H9 (cell line): ENCODE measurements at regions not wholly inside any gene's neighbourhood (a gene's known extent, or its start where the extent isn't known, plus 50 kb on each side); places are given as distances from the start of the nearest gene placed in this dataset.

ENCODE experiments used
- DNase-seq: peaks from one replicate; pipeline ENCODE4 v3.0.0-alpha.2; 2017
- H2AFZ ChIP-seq: one replicate; pipeline ENCODE4 v1.6.1; 2013; ENCODE audit warnings: mild to moderate bottlenecking, low read length, control low read depth, moderate library complexity
- H2AK5ac ChIP-seq: 2 replicates; pipeline ENCODE4 v1.6.1; 2013; ENCODE audit warnings: low read length, control low read depth, mixed read lengths; ENCODE audit not compliant: insufficient read length
- H2BK120ac ChIP-seq: one replicate; pipeline ENCODE4 v1.6.1; 2013; ENCODE audit warnings: low read depth, mild to moderate bottlenecking, low read length, control low read depth, inconsistent platforms; ENCODE audit not compliant: poor library complexity, severe bottlenecking
- H2BK12ac ChIP-seq: 2 replicates; pipeline ENCODE4 v1.6.1; 2013; ENCODE audit warnings: low read length, control low read depth, mixed read lengths, low read depth; ENCODE audit not compliant: insufficient read length
- H2BK15ac ChIP-seq: 2 replicates; pipeline ENCODE4 v1.6.1; 2013; ENCODE audit warnings: low read depth, low read length, control low read depth
- H2BK20ac ChIP-seq: one replicate; pipeline ENCODE4 v1.6.1; 2013; ENCODE audit warnings: low read depth, mild to moderate bottlenecking, low read length, control low read depth, inconsistent platforms; ENCODE audit not compliant: poor library complexity, severe bottlenecking
- H2BK5ac ChIP-seq: 2 replicates; pipeline ENCODE4 v1.6.1; 2013; ENCODE audit warnings: low read length, control low read depth, mixed read lengths; ENCODE audit not compliant: insufficient read length
- H3K14ac ChIP-seq: 2 replicates; pipeline ENCODE4 v1.6.1; 2013; ENCODE audit warnings: low read length, control low read depth; ENCODE audit not compliant: insufficient read depth
- H3K18ac ChIP-seq: 2 replicates; pipeline ENCODE4 v1.6.1; 2013; ENCODE audit warnings: low read depth, mild to moderate bottlenecking, mixed read lengths, low read length, control low read depth; ENCODE audit not compliant: insufficient read length
- H3K23ac ChIP-seq: 2 replicates; pipeline ENCODE4 v1.6.1; 2013; ENCODE audit warnings: low read length, control low read depth, mixed read lengths, low read depth; ENCODE audit not compliant: insufficient read length
- H3K23me2 ChIP-seq: 2 replicates; pipeline ENCODE4 v1.6.1; 2013; ENCODE audit warnings: low read depth, mild to moderate bottlenecking, mixed read lengths, low read length, control low read depth; ENCODE audit not compliant: insufficient read length, poor library complexity, severe bottlenecking
- H3K27ac ChIP-seq: 2 replicates; pipeline ENCODE4 v1.5.1; 2013; ENCODE audit warnings: low read length, control low read depth, mixed read lengths, low read depth; ENCODE audit not compliant: insufficient read length
- H3K27me3 ChIP-seq: 2 replicates; pipeline ENCODE4 v1.6.1; 2013; ENCODE audit warnings: low read length, control low read depth, inconsistent platforms; ENCODE audit not compliant: insufficient read depth
- H3K4ac ChIP-seq: 2 replicates; pipeline ENCODE4 v1.6.1; 2013; ENCODE audit warnings: low read depth, mild to moderate bottlenecking, control low read depth, inconsistent platforms, low read length, moderate library complexity
- H3K4me1 ChIP-seq: 2 replicates; pipeline ENCODE4 v1.6.1; 2013; ENCODE audit warnings: low read length, control low read depth, inconsistent platforms; ENCODE audit not compliant: insufficient read depth
- H3K4me2 ChIP-seq: 2 replicates; pipeline ENCODE4 v1.6.1; 2013; ENCODE audit warnings: low read length, control low read depth, mixed read lengths; ENCODE audit not compliant: insufficient read length, insufficient read depth
- H3K56ac ChIP-seq: 2 replicates; pipeline ENCODE4 v1.6.1; 2013; ENCODE audit warnings: low read depth, mild to moderate bottlenecking, mixed read lengths, low read length, control low read depth; ENCODE audit not compliant: insufficient read length
- H3K79me1 ChIP-seq: 2 replicates; pipeline ENCODE4 v1.6.1; 2013; ENCODE audit warnings: low read depth, mild to moderate bottlenecking, moderate library complexity, low read length, control low read depth, inconsistent platforms; ENCODE audit not compliant: insufficient read depth, poor library complexity, severe bottlenecking
- H3K79me2 ChIP-seq: 2 replicates; pipeline ENCODE4 v1.6.1; 2013; ENCODE audit warnings: low read length, control low read depth, inconsistent platforms; ENCODE audit not compliant: insufficient read depth
- H3K9ac ChIP-seq: 2 replicates; pipeline ENCODE4 v1.6.1; 2013; ENCODE audit warnings: low read length, control low read depth, mixed read lengths; ENCODE audit not compliant: insufficient read length; ENCODE audit errors: extremely low read depth
- H3K9me3 ChIP-seq: one replicate; pipeline ENCODE4 v1.6.1; 2013; ENCODE audit warnings: low read depth, low read length, inconsistent platforms; ENCODE audit not compliant: control insufficient read depth
- H3T11ph ChIP-seq: one replicate; pipeline ENCODE4 v1.6.1; 2013; ENCODE audit warnings: mild to moderate bottlenecking, low read length, control low read depth, inconsistent platforms
- H4K20me1 ChIP-seq: one replicate; pipeline ENCODE4 v1.6.1; 2013; ENCODE audit not compliant: control insufficient read depth, insufficient read length, insufficient read depth
- H4K5ac ChIP-seq: 2 replicates; pipeline ENCODE4 v1.6.1; 2013; ENCODE audit warnings: low read depth, mild to moderate bottlenecking, mixed read lengths, low read length, control low read depth; ENCODE audit not compliant: insufficient read length
- H4K8ac ChIP-seq: replicated peaks from 2 replicates; pipeline ENCODE4 v1.6.1; 2013; ENCODE audit warnings: low read length, control low read depth, mixed read lengths, low read depth; ENCODE audit not compliant: insufficient read length
- H4K91ac ChIP-seq: 2 replicates; pipeline ENCODE4 v1.6.1; 2013; ENCODE audit warnings: low read depth, mild to moderate bottlenecking, moderate library complexity, mixed read lengths, low read length, control low read depth; ENCODE audit not compliant: insufficient read length
- H3K27ac Mint-ChIP-seq, 3 experiments: 2 replicates in 2 of 3; 3 replicates in 1 of 3; pipeline ENCODE4 v1.8.0; 2020 to 2021; ENCODE audit warnings: mixed read lengths in 3 of 3, mild to moderate bottlenecking in 1 of 3, moderate library complexity in 1 of 3
- H3K27me3 Mint-ChIP-seq: 2 replicates; pipeline ENCODE4 v1.8.0; 2021; ENCODE audit warnings: low read depth, mild to moderate bottlenecking, moderate library complexity, mixed read lengths
- H3K36me3 Mint-ChIP-seq, 3 experiments: 2 replicates in 2 of 3; 3 replicates in 1 of 3; pipeline ENCODE4 v1.8.0; 2020 to 2021; ENCODE audit warnings: low read depth in 3 of 3, mixed read lengths in 3 of 3; ENCODE audit not compliant: insufficient read depth in 1 of 3
- H3K4me1 Mint-ChIP-seq, 2 experiments: 2 replicates each; pipeline ENCODE4 v1.8.0; 2020; ENCODE audit warnings: mixed read lengths in 2 of 2
- H3K4me3 Mint-ChIP-seq, 2 experiments: 2 replicates in 1 of 2; 3 replicates in 1 of 2; pipeline ENCODE4 v1.8.0; 2020 to 2021; ENCODE audit warnings: mild to moderate bottlenecking in 2 of 2, mixed read lengths in 2 of 2, moderate library complexity in 1 of 2
- H3K9me3 Mint-ChIP-seq, 2 experiments: 2 replicates in 1 of 2; 3 replicates in 1 of 2; pipeline ENCODE4 v1.8.0; 2020; ENCODE audit warnings: mild to moderate bottlenecking in 2 of 2, mixed read lengths in 2 of 2, moderate library complexity in 1 of 2
- WGBS: extraction: QIAGEN DNeasy Blood & Tissue Kit; methylation state at CpG from one replicate; pipeline ENCODE4 v1.1.7; 2013; ENCODE audit warnings: missing lambda C conversion rate, low lambda C conversion rate, mixed read lengths; ENCODE audit not compliant: insufficient read length; ENCODE audit errors: extremely low coverage; 5-methylcytosine and 5-hydroxymethylcytosine counted together
- TF ChIP-seq, protein P1 (sequence below): fragments of 200-600 bp; sonication (generic); conservative IDR thresholded peaks from 3 replicates; pipeline ENCODE4 v1.8.0; 2021; ENCODE audit warnings: antibody characterized with exemption, mild to moderate bottlenecking

GRCh38 chr10:8453587-8453986 lies 399.1 kb downstream of the GATA3 start:
- TF ChIP-seq, protein P1, sequence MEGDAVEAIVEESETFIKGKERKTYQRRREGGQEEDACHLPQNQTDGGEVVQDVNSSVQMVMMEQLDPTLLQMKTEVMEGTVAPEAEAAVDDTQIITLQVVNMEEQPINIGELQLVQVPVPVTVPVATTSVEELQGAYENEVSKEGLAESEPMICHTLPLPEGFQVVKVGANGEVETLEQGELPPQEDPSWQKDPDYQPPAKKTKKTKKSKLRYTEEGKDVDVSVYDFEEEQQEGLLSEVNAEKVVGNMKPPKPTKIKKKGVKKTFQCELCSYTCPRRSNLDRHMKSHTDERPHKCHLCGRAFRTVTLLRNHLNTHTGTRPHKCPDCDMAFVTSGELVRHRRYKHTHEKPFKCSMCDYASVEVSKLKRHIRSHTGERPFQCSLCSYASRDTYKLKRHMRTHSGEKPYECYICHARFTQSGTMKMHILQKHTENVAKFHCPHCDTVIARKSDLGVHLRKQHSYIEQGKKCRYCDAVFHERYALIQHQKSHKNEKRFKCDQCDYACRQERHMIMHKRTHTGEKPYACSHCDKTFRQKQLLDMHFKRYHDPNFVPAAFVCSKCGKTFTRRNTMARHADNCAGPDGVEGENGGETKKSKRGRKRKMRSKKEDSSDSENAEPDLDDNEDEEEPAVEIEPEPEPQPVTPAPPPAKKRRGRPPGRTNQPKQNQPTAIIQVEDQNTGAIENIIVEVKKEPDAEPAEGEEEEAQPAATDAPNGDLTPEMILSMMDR = no peak
- Histone ChIP-seq H3K14ac (no peak overlapping the region), H2BK120ac (no peak overlapping the region), H3K4me1 (no peaks in the 10 kb centered on the region), H3K9ac (no peak overlapping the region), H2BK20ac (no peak overlapping the region), H3K9me3 (no peaks in the 10 kb centered on the region), H4K5ac (no peak overlapping the region), H3K23me2 (no peaks in the 10 kb centered on the region), H3T11ph (no peak overlapping the region), H2AK5ac (no peak overlapping the region), H3K27ac (no peak overlapping the region), H2BK5ac (no peak overlapping the region), H4K91ac (no peak overlapping the region), H3K4me2 (no peak overlapping the region), H3K79me1 (no peaks in the 10 kb centered on the region), H2BK15ac (no peak overlapping the region), H4K20me1 (no peaks in the 10 kb centered on the region), H3K27me3 (no peaks in the 10 kb centered on the region), H3K23ac (no peak overlapping the region), H3K79me2 (no peaks in the 10 kb centered on the region), H3K18ac (no peak overlapping the region), H4K8ac (no peak overlapping the region), H3K56ac (no peak overlapping the region), H2AFZ (no peak overlapping the region), H3K4ac (no peak overlapping the region), H2BK12ac (no peak overlapping the region)
- no CpG with 5 or more reads among the region's 7 CpGs for WGBS
- Mint-ChIP-seq H3K27me3 (peaks cover 5% of the 10 kb centered on the region), H3K4me3 (no peak overlapping the region), H3K27ac (no peak overlapping the region), H3K4me1 (peaks cover 0 to 4% of the 10 kb centered on the region in 2 experiments; a peak in 1 of 4 replicates), H3K9me3 (peaks cover 10% of the 10 kb centered on the region in 2 experiments), H3K36me3 (no peaks in the 10 kb centered on the region; a peak in 1 of 7 replicates)
- no peak for DNase-seq
